AG09319 (cell line): ENCODE measurements at regions not wholly inside any gene's neighbourhood (a gene's known extent, or its start where the extent isn't known, plus 50 kb on each side); places are given as distances from the start of the nearest gene placed in this dataset.

Source experiments
- DNase-seq: peaks from one replicate; pipeline ENCODE4 v3.0.0-alpha.2; 2010; ENCODE audit warnings: low read depth; ENCODE audit errors: extremely low read depth
- TF ChIP-seq, protein P1 (sequence below): IDR thresholded peaks from 2 replicates; pipeline ENCODE4 v1.5.1; 2011; ENCODE audit warnings: low read depth, mild to moderate bottlenecking, inconsistent platforms, low read length, moderate library complexity

DNA sequence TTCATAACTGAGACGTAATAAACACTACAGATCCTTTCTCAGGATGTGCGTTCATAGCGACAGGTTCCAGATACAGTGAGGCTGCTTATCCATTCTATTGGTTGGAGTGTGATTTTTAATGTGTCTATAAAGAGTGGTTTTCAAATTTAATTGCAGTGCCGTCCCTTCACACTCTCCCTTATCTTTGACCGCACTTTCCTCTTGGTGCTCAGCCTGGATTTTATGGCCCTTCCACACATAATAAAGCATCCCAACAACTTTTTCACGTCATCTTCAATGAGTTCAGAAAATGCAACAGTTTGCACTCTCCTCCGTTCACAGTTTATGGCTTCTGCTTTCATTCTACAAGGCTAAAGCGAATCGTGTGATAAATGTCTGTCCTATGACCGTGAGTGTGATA lies 1209.9 kb downstream of the BCL11B start:
- no peak for DNase-seq
- TF ChIP-seq, protein P1, sequence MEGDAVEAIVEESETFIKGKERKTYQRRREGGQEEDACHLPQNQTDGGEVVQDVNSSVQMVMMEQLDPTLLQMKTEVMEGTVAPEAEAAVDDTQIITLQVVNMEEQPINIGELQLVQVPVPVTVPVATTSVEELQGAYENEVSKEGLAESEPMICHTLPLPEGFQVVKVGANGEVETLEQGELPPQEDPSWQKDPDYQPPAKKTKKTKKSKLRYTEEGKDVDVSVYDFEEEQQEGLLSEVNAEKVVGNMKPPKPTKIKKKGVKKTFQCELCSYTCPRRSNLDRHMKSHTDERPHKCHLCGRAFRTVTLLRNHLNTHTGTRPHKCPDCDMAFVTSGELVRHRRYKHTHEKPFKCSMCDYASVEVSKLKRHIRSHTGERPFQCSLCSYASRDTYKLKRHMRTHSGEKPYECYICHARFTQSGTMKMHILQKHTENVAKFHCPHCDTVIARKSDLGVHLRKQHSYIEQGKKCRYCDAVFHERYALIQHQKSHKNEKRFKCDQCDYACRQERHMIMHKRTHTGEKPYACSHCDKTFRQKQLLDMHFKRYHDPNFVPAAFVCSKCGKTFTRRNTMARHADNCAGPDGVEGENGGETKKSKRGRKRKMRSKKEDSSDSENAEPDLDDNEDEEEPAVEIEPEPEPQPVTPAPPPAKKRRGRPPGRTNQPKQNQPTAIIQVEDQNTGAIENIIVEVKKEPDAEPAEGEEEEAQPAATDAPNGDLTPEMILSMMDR: no peak

DNA sequence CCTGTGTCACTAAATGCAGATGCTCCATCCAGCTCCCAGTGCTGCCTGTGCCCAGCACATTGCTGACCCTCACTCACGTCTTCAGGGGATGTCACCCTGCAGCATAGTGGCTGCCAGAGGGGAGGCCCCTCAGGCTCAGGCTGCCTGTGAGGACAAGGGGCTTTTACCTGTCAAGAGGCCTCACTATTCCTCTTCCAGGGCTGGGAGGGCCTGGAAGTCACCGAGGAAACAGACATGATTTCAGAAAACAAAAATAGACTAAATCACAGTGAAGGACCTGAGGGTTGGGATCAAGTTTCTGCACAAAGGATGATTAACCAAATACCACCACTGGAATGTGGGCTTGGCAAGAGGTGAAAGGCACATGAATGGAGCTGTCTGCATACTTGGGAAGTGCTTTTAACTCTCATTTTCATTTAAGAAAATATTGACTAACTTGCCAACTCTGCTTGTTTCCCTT lies 1202.3 kb downstream of the BCL11B start:
- TF ChIP-seq, protein P1: no peak
- DNase-seq: no peak

DNA sequence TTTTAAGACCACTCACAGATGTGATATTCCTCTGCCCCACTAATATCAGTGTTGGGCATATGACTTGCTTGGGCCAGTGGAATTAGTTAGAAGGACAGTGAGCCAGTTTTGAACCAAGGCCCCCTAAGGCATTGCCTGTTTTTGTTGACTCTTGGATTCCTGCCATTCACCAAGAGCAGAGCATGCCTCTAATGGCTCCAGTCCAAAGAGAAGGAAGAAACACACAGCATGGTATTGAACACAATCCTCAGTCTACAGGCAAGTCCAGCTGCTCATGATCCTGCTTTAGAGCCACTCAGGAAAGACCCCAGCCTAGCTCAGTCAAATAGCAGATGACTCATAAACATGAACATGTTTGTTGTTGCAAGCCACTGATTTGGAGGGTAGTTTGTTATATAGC lies 1201.5 kb downstream of the BCL11B start:
- TF ChIP-seq, protein P1: no peak
- DNase-seq: no peak

DNA sequence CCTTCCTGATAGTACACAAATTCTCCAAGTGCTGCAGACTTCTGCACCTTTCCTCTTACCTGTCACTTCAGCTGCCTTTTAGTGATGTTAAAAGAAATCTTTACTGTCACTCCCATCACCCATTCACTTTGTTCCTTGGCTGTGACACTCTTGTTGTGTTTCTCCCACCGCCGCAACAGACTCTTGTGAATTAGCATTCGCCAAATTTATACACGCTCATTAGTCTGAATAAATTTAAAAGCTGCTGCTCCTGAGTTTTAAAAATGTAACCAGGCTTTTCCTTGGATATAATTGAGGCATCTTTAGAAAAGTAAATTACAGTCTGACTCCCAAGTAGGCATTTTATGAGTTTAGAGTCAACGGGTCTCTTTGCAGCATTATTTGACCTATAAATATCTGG lies 1197.9 kb downstream of the BCL11B start:
- TF ChIP-seq, protein P1: no peak
- DNase-seq: no peak

DNA sequence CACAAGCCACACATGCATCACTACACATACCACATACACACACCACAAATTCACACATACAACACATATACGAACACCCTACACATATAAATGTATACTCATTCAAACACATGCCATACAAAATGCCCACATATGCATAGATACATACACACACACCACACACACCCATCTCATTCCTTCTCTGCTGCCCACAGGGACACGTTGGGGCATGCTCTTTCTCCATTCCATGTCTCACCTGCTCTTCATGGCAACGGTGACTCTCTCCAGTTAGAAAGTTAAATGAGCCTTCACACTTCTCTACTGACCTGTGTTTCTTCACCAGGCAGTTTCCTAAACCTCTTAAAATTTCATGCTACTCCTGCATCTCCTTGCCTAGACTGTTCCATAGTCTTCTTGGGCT lies 1194.8 kb downstream of the BCL11B start:
- TF ChIP-seq, protein P1: no peak
- DNase-seq: no peak

DNA sequence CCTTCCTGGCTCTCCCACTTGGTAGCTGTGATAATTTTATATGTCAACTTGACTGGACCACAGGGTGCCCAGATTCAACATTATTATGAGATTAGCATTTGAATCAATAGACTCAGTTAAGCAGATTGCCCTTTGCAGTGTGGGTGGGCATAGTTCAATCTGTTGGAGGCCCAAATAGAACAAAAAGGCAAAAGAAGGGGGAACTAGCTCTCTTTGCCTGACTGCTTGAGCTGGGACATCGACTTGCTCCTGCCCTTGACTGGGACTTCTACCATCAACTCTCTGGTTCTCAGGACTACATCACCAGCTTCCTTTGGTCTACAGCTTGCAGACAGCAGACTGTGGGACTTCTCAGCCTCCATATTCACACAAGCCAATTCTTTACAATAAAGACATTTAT lies 1189.2 kb downstream of the BCL11B start:
- TF ChIP-seq, protein P1: no peak

DNA sequence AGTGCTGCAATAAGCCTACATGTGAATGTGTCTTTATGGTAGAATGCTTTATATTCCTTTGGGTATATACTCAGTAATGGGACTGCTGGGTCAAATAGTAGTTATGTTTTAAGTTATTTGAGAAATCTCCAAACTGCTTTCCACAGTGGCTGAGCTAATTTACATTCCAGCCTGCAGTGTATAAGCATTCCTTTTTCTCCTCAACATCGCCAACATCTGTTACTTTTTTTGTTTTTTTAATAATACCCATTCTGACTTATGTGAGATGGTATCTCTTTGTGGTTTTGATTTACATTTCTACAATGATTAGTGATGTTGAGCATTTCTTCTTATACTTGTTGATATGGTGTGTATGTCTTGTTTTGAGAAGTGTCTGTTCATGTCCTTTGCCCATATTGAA lies 1186.2 kb downstream of the BCL11B start:
- TF ChIP-seq, protein P1: no peak
- DNase-seq: no peak

More for the DNA sequence above, 1189.2 kb downstream of the BCL11B start:
- no peak for DNase-seq
